IPS-18c (cell line): ENCODE measurements at regions not wholly inside any gene's neighbourhood (a gene's known extent, or its start where the extent isn't known, plus 50 kb on each side); places are given as distances from the start of the nearest gene placed in this dataset.

ENCODE experiments used
- H3K4me3 ChIP-seq: 2 replicates; pipeline ENCODE4 v1.7.0; 2013; ENCODE audit warnings: low read depth, mild to moderate bottlenecking, low read length, moderate library complexity; ENCODE audit not compliant: insufficient read depth
- H3K9me3 ChIP-seq: one replicate; pipeline ENCODE4 v1.6.1; 2013; ENCODE audit warnings: mild to moderate bottlenecking, low read length, moderate library complexity; ENCODE audit not compliant: control insufficient read depth, insufficient read depth

GRCh38 chr12:13794706-13795105 lies 186.7 kb downstream of the GRIN2B start:
- H3K4me3 ChIP-seq = no peak overlapping the region
- H3K9me3 ChIP-seq = no peaks in the 10 kb centered on the region

GRCh38 chr12:13790317-13790716 lies 191.1 kb downstream of the GRIN2B start:
- Histone ChIP-seq H3K4me3 (no peak overlapping the region), H3K9me3 (no peaks in the 10 kb centered on the region)

- no peaks in the 10 kb centered on the region for H3K9me3 ChIP-seq
These were observed 192.8 kb downstream of the GRIN2B start for GRCh38 chr12:13788626-13789025.

GRCh38 chr12:13786646-13787045 lies 194.8 kb downstream of the GRIN2B start:
- Histone ChIP-seq H3K4me3 (no peak overlapping the region), H3K9me3 (no peaks in the 10 kb centered on the region)

More at GRCh38 chr12:13788626-13789025, 192.8 kb downstream of the GRIN2B start:
- H3K4me3 ChIP-seq = no peak overlapping the region

- Histone ChIP-seq H3K9me3 (no peaks in the 10 kb centered on the region), H3K4me3 (no peak overlapping the region)
These were observed 196.9 kb downstream of the GRIN2B start for GRCh38 chr12:13784504-13784903.

- no peaks in the 10 kb centered on the region for H3K9me3 ChIP-seq
- no peak overlapping the region for H3K4me3 ChIP-seq
These were observed 200.9 kb downstream of the GRIN2B start for GRCh38 chr12:13780453-13780852.

GRCh38 chr12:13777374-13777773 lies 204.0 kb downstream of the GRIN2B start:
- Histone ChIP-seq H3K9me3 (no peaks in the 10 kb centered on the region), H3K4me3 (no peak overlapping the region)

GRCh38 chr12:13772264-13772663 lies 209.1 kb downstream of the GRIN2B start:
- Histone ChIP-seq H3K9me3 (no peaks in the 10 kb centered on the region), H3K4me3 (no peak overlapping the region)

- no peaks in the 10 kb centered on the region for H3K9me3 ChIP-seq
- H3K4me3 ChIP-seq = no peak overlapping the region
These were observed 210.8 kb downstream of the GRIN2B start for GRCh38 chr12:13770576-13770975.

- no peaks in the 10 kb centered on the region for H3K9me3 ChIP-seq
- H3K4me3 ChIP-seq = no peak overlapping the region
These were observed 211.4 kb downstream of the GRIN2B start for GRCh38 chr12:13769966-13770365.

GRCh38 chr12:13769273-13769672 lies 212.1 kb downstream of the GRIN2B start:
- Histone ChIP-seq H3K9me3 (no peaks in the 10 kb centered on the region), H3K4me3 (no peak overlapping the region)

- Histone ChIP-seq H3K4me3 (no peak overlapping the region), H3K9me3 (no peaks in the 10 kb centered on the region)
These were observed 216.7 kb downstream of the GRIN2B start for GRCh38 chr12:13764748-13765147.

GRCh38 chr12:13749389-13749788 lies 232.0 kb downstream of the GRIN2B start:
- no peaks in the 10 kb centered on the region for H3K9me3 ChIP-seq
- H3K4me3 ChIP-seq = no peak overlapping the region

- Histone ChIP-seq H3K4me3 (no peak overlapping the region), H3K9me3 (no peaks in the 10 kb centered on the region)
These were observed 236.1 kb downstream of the GRIN2B start for GRCh38 chr12:13745111-13745860.

- H3K9me3 ChIP-seq = no peaks in the 10 kb centered on the region
These were observed 236.8 kb downstream of the GRIN2B start for GRCh38 chr12:13744561-13744960.

GRCh38 chr12:13740149-13740545 lies 241.3 kb downstream of the GRIN2B start:
- Histone ChIP-seq H3K4me3 (no peak overlapping the region), H3K9me3 (no peaks in the 10 kb centered on the region)

More at GRCh38 chr12:13744561-13744960, 236.8 kb downstream of the GRIN2B start:
- H3K4me3 ChIP-seq = no peak overlapping the region

GRCh38 chr12:13735734-13736133 lies 245.7 kb downstream of the GRIN2B start:
- Histone ChIP-seq H3K9me3 (no peaks in the 10 kb centered on the region), H3K4me3 (no peak overlapping the region)

- Histone ChIP-seq H3K4me3 (no peak overlapping the region), H3K9me3 (no peaks in the 10 kb centered on the region)
These were observed 246.7 kb downstream of the GRIN2B start for GRCh38 chr12:13734584-13735152.
